ENCODE measurements at regions not wholly inside any gene's neighbourhood (a gene's known extent, or its start where the extent isn't known, plus 50 kb on each side); places are given as distances from the start of the nearest gene placed in this dataset.

DNA sequence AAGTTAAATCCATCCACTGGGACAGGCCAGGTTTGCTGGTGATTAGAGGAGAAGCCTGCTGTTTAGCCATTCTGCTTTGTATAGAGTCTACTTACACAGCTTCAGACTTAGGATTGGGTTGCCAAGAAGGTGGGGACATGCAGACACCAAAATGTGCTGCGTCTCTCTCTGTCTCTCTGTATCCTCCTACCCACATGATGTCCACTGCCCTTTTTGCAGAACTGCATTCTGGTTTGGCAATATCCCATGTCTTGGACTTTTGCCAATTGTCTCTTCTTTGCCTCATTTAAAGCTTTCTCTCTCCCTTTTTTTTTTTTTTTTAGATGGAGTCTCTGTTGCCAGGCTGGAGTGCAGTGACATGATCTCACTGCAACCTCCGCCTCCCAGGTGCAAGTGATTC lies 261.1 kb upstream of the FN1 start:
- no peaks in the 10 kb centered on the region for H3K9me3 ChIP-seq (ENCODE audit: control insufficient read depth in 2 of 3, low read length in 3 of 3)
- H3K27ac Mint-ChIP-seq = no peak overlapping the region

GRCh38 chr2:215695861-215696260 lies 260.0 kb upstream of the FN1 start:
- Histone ChIP-seq H3K4me1 (ENCODE audit: control insufficient read depth in 2 of 2, insufficient read depth in 2 of 2, low read length in 2 of 2) (no peaks in the 10 kb centered on the region), H3K27me3 (ENCODE audit: control insufficient read depth in 2 of 2, insufficient read depth in 2 of 2, low read length in 2 of 2) (no peaks in the 10 kb centered on the region), H3K9me3 (ENCODE audit: control insufficient read depth in 2 of 3, low read length in 3 of 3) (no peaks in the 10 kb centered on the region), H3K4me3 (ENCODE audit: low read length) (no peak overlapping the region), H3K27ac (ENCODE audit: low read depth, low read length) (no peak overlapping the region), H3K36me3 (ENCODE audit: control insufficient read depth in 2 of 3, insufficient read depth in 3 of 3, low read length in 3 of 3) (no peaks in the 10 kb centered on the region)
- Mint-ChIP-seq H3K27me3 (peaks cover 0 to 8% (median 0%) of the 10 kb centered on the region in 5 donors), H3K27ac (no peak overlapping the region), H3K4me3 (no peak overlapping the region), H3K4me1 (peaks cover 0 to 9% (median 0%) of the 10 kb centered on the region in 7 donors), H3K36me3 (peaks cover 0 to 5% (median 0%) of the 10 kb centered on the region in 5 donors), H3K9me3 (peaks cover 0 to 12% (median 3%) of the 10 kb centered on the region in 11 donors)
- intact Hi-C loops (cut with micrococcal nuclease) = no loop called here
- POLR2A ChIA-PET = no interaction called here
- CTCF ChIA-PET = no interaction called here
- DNase-seq (no peak), ATAC-seq (no peak)

More for the DNA sequence above, 261.1 kb upstream of the FN1 start:
- Histone ChIP-seq H3K4me1 (ENCODE audit: control insufficient read depth in 2 of 2, insufficient read depth in 2 of 2, low read length in 2 of 2) (no peaks in the 10 kb centered on the region), H3K36me3 (ENCODE audit: control insufficient read depth in 2 of 3, insufficient read depth in 3 of 3, low read length in 3 of 3) (no peaks in the 10 kb centered on the region), H3K27ac (ENCODE audit: low read depth, low read length) (no peak overlapping the region), H3K4me3 (ENCODE audit: low read length) (no peak overlapping the region), H3K27me3 (ENCODE audit: control insufficient read depth in 2 of 2, insufficient read depth in 2 of 2, low read length in 2 of 2) (no peaks in the 10 kb centered on the region)
- DNase-seq (no peak), ATAC-seq (no peak)
- H3K9me3 Mint-ChIP-seq = peaks cover 0 to 12% (median 3%) of the 10 kb centered on the region in 11 donors
- CTCF ChIA-PET = no interaction called here
- H3K4me3 Mint-ChIP-seq = no peak overlapping the region
- H3K27me3 Mint-ChIP-seq = peaks cover 0 to 6% (median 0%) of the 10 kb centered on the region in 5 donors
- H3K4me1 Mint-ChIP-seq = peaks cover 0 to 9% (median 0%) of the 10 kb centered on the region in 7 donors
- intact Hi-C loops (cut with micrococcal nuclease) = no loop called here
- POLR2A ChIA-PET = no interaction called here
- H3K36me3 Mint-ChIP-seq = peaks cover 0 to 5% (median 0%) of the 10 kb centered on the region in 5 donors

DNA sequence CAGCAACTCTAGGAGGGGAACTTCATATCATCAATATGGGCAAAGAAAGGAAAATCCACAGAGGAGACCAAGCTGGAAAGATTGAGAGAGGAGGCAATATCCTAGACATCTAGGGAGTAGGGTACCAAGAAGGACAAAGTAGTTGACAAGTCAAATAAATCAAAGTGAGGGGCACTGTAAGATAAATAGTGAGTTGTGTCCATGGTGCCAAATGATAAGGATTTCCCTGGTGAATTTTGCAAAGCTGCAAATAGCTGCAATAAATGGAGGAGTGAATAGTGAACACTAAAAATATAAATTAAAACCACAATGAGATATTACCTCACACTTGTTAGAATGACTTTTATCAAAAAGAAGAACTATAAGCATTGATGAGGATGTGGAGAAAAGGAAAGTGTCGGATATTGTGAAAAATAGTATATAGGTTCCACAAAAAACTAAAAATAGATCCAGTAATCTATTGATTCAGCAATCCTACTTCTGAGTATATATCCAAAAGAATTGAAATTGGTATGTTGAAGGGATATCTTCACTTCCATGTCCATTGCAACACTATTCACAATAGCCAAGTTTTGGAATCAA lies 258.2 kb upstream of the FN1 start:
- DNase-seq (no peak), ATAC-seq (no peak)
- Mint-ChIP-seq H3K4me1 (peaks cover 0 to 3% (median 0%) of the 10 kb centered on the region in 7 donors), H3K36me3 (peaks cover 0 to 5% (median 0%) of the 10 kb centered on the region in 5 donors), H3K4me3 (no peak overlapping the region), H3K9me3 (peaks cover 0 to 6% (median 3%) of the 10 kb centered on the region in 11 donors), H3K27ac (no peak overlapping the region), H3K27me3 (peaks cover 0 to 8% (median 0%) of the 10 kb centered on the region in 5 donors)
- no peaks in the 10 kb centered on the region for H3K36me3 ChIP-seq (ENCODE audit: control insufficient read depth in 2 of 3, insufficient read depth in 3 of 3, low read length in 3 of 3)
- no peaks in the 10 kb centered on the region for H3K4me1 ChIP-seq (ENCODE audit: control insufficient read depth in 2 of 2, insufficient read depth in 2 of 2, low read length in 2 of 2)
- H3K27me3 ChIP-seq (ENCODE audit: control insufficient read depth in 2 of 2, insufficient read depth in 2 of 2, low read length in 2 of 2) = no peaks in the 10 kb centered on the region
- intact Hi-C loops (cut with micrococcal nuclease) = no loop called here
- H3K9me3 ChIP-seq (ENCODE audit: control insufficient read depth in 2 of 3, low read length in 3 of 3) = no peaks in the 10 kb centered on the region
- H3K4me3 ChIP-seq (ENCODE audit: low read length) = no peak overlapping the region
- CTCF ChIA-PET = no interaction called here
- no peak overlapping the region for H3K27ac ChIP-seq (ENCODE audit: low read depth, low read length)
- POLR2A ChIA-PET = no interaction called here

GRCh38 chr2:215693193-215693998 lies 257.5 kb upstream of the FN1 start:
- Histone ChIP-seq H3K4me3 (ENCODE audit: low read length) (no peak overlapping the region), H3K9me3 (ENCODE audit: control insufficient read depth in 2 of 3, low read length in 3 of 3) (no peaks in the 10 kb centered on the region), H3K27ac (ENCODE audit: low read depth, low read length) (no peak overlapping the region), H3K4me1 (ENCODE audit: control insufficient read depth in 2 of 2, insufficient read depth in 2 of 2, low read length in 2 of 2) (no peaks in the 10 kb centered on the region), H3K36me3 (ENCODE audit: control insufficient read depth in 2 of 3, insufficient read depth in 3 of 3, low read length in 3 of 3) (no peaks in the 10 kb centered on the region), H3K27me3 (ENCODE audit: control insufficient read depth in 2 of 2, insufficient read depth in 2 of 2, low read length in 2 of 2) (no peaks in the 10 kb centered on the region)
- Mint-ChIP-seq H3K4me1 (peaks cover 0 to 3% (median 0%) of the 10 kb centered on the region in 7 donors), H3K36me3 (peaks cover 0 to 5% (median 0%) of the 10 kb centered on the region in 5 donors), H3K9me3 (peaks cover 0 to 6% (median 2%) of the 10 kb centered on the region in 11 donors), H3K27me3 (peaks cover 0 to 8% (median 0%) of the 10 kb centered on the region in 5 donors), H3K27ac (no peak overlapping the region), H3K4me3 (no peak overlapping the region)
- ChIA-PET POLR2A (no interaction called here), CTCF (no interaction called here)
- no peak for DNase-seq
- ATAC-seq = no peak
- intact Hi-C loops (cut with micrococcal nuclease) = no loop called here

GRCh38 chr2:215692387-215693079 lies 256.7 kb upstream of the FN1 start:
- no peak overlapping the region for H3K27ac ChIP-seq (ENCODE audit: low read depth, low read length)
- Mint-ChIP-seq H3K27ac (no peak overlapping the region), H3K9me3 (peaks cover 0 to under 1% (median 0%) of the 10 kb centered on the region in 11 donors), H3K4me1 (peaks cover 0 to 4% (median 0%) of the 10 kb centered on the region in 7 donors), H3K27me3 (peaks cover 0 to 8% (median 0%) of the 10 kb centered on the region in 5 donors), H3K4me3 (no peak overlapping the region), H3K36me3 (peaks cover 0 to under 1% (median 0%) of the 10 kb centered on the region in 5 donors)
- intact Hi-C loops (cut with micrococcal nuclease) = no loop called here
- no peaks in the 10 kb centered on the region for H3K36me3 ChIP-seq (ENCODE audit: control insufficient read depth in 2 of 3, insufficient read depth in 3 of 3, low read length in 3 of 3)
- CTCF ChIA-PET = interaction anchor here (0.5 kb wide), 1 partner anchor 114 kb away, joined by 4 read pairs; no protein-coding TSS in a partner anchor
- H3K4me3 ChIP-seq (ENCODE audit: low read length) = no peak overlapping the region
- POLR2A ChIA-PET = no interaction called here
- H3K4me1 ChIP-seq (ENCODE audit: control insufficient read depth in 2 of 2, insufficient read depth in 2 of 2, low read length in 2 of 2) = no peaks in the 10 kb centered on the region
- ATAC-seq (no peak), DNase-seq (no peak)
- no peaks in the 10 kb centered on the region for H3K27me3 ChIP-seq (ENCODE audit: control insufficient read depth in 2 of 2, insufficient read depth in 2 of 2, low read length in 2 of 2)
- no peaks in the 10 kb centered on the region for H3K9me3 ChIP-seq (ENCODE audit: control insufficient read depth in 2 of 3, low read length in 3 of 3)

DNA sequence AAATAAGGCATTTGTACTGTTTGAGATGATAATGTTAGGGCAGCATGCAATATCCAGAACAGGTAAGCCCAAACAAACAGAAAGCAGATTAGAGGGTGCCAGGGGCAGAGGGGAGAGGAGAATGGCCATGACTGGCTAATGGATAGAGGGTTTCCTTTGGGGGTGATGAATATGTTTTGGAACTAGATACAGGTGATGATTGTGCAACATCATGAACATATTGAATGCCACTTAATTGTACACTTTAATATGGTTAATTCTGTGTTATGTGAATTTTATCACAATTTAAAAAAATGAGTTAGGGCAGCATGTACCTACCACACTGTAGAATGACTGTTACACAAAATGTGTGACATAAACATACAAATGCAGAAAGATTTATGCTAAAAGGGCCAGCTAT lies 255.5 kb upstream of the FN1 start:
- Mint-ChIP-seq H3K27ac (no peak overlapping the region), H3K4me3 (no peak overlapping the region), H3K27me3 (peaks cover 0 to 11% (median 0%) of the 10 kb centered on the region in 5 donors), H3K4me1 (peaks cover 0 to 9% (median 0%) of the 10 kb centered on the region in 7 donors), H3K9me3 (no peaks in the 10 kb centered on the region), H3K36me3 (no peaks in the 10 kb centered on the region)
- DNase-seq (no peak), ATAC-seq (no peak)
- Histone ChIP-seq H3K4me1 (ENCODE audit: control insufficient read depth in 2 of 2, insufficient read depth in 2 of 2, low read length in 2 of 2) (no peaks in the 10 kb centered on the region), H3K36me3 (ENCODE audit: control insufficient read depth in 2 of 3, insufficient read depth in 3 of 3, low read length in 3 of 3) (no peaks in the 10 kb centered on the region), H3K4me3 (ENCODE audit: low read length) (no peak overlapping the region), H3K27me3 (ENCODE audit: control insufficient read depth in 2 of 2, insufficient read depth in 2 of 2, low read length in 2 of 2) (no peaks in the 10 kb centered on the region), H3K9me3 (ENCODE audit: control insufficient read depth in 2 of 3, low read length in 3 of 3) (no peaks in the 10 kb centered on the region), H3K27ac (ENCODE audit: low read depth, low read length) (no peak overlapping the region)
- intact Hi-C loops (cut with micrococcal nuclease) = no loop called here
- POLR2A ChIA-PET = no interaction called here
- CTCF ChIA-PET = interaction anchor here (0.6 kb wide), 1 partner anchor 15 kb away, joined by 3 read pairs; no protein-coding TSS in a partner anchor

Data from naive thymus-derived CD4-positive, alpha-beta T cell (primary cell).